ENCODE measurements at regions not wholly inside any gene's neighbourhood (a gene's known extent, or its start where the extent isn't known, plus 50 kb on each side); places are given as distances from the start of the nearest gene placed in this dataset.

GRCh38 chr11:15901790-15902189 lies 454.6 kb downstream of the SOX6 start:
- Mint-ChIP-seq H3K36me3 (no peaks in the 10 kb centered on the region), H3K4me1 (ENCODE audit: unreplicated experiment) (peaks cover 12% of the 10 kb centered on the region), H3K9me3 (peaks cover 4% of the 10 kb centered on the region), H3K4me3 (no peak overlapping the region), H3K27me3 (peaks cover 5% of the 10 kb centered on the region), H3K27ac (no peak overlapping the region)
- no peak for DNase-seq (ENCODE audit: extremely low spot score, unreplicated experiment)
- no peak for TF ChIP-seq CTCF (conservative IDR thresholded peaks at IDR 0.05)

- Mint-ChIP-seq H3K27ac (no peak overlapping the region), H3K4me1 (ENCODE audit: unreplicated experiment) (peaks cover 12% of the 10 kb centered on the region), H3K9me3 (peaks cover 4% of the 10 kb centered on the region), H3K36me3 (no peaks in the 10 kb centered on the region), H3K4me3 (no peak overlapping the region), H3K27me3 (peaks cover 5% of the 10 kb centered on the region)
- no peak for TF ChIP-seq CTCF (conservative IDR thresholded peaks at IDR 0.05)
- DNase-seq (ENCODE audit: extremely low spot score, unreplicated experiment): no peak
Observed at GRCh38 chr11:15903246-15903645, 453.1 kb downstream of the SOX6 start.

GRCh38 chr11:15905366-15906104 lies 450.8 kb downstream of the SOX6 start:
- H3K27ac Mint-ChIP-seq: no peak overlapping the region
- H3K36me3 Mint-ChIP-seq: no peaks in the 10 kb centered on the region

GRCh38 chr11:15906481-15907035 lies 449.8 kb downstream of the SOX6 start:
- DNase-seq (ENCODE audit: extremely low spot score, unreplicated experiment): no peak
- H3K4me3 Mint-ChIP-seq: no peak overlapping the region
- H3K27me3 Mint-ChIP-seq: peaks cover 4% of the 10 kb centered on the region
- H3K4me1 Mint-ChIP-seq (ENCODE audit: unreplicated experiment): peaks cover 18% of the 10 kb centered on the region
- H3K27ac Mint-ChIP-seq: no peak overlapping the region
- no peak for TF ChIP-seq CTCF (conservative IDR thresholded peaks at IDR 0.05)
- peaks cover 4% of the 10 kb centered on the region for H3K9me3 Mint-ChIP-seq
- H3K36me3 Mint-ChIP-seq: no peaks in the 10 kb centered on the region

More at GRCh38 chr11:15905366-15906104, 450.8 kb downstream of the SOX6 start:
- no peak for TF ChIP-seq CTCF (conservative IDR thresholded peaks at IDR 0.05)
- Mint-ChIP-seq H3K4me3 (no peak overlapping the region), H3K9me3 (peaks cover 4% of the 10 kb centered on the region), H3K4me1 (ENCODE audit: unreplicated experiment) (peaks cover 12% of the 10 kb centered on the region), H3K27me3 (no peaks in the 10 kb centered on the region)
- DNase-seq (ENCODE audit: extremely low spot score, unreplicated experiment): no peak

GRCh38 chr11:15907806-15908205 lies 448.5 kb downstream of the SOX6 start:
- Mint-ChIP-seq H3K4me1 (ENCODE audit: unreplicated experiment) (peaks cover 10% of the 10 kb centered on the region), H3K9me3 (peaks cover 4% of the 10 kb centered on the region), H3K27me3 (peaks cover 6% of the 10 kb centered on the region), H3K4me3 (no peak overlapping the region), H3K36me3 (no peaks in the 10 kb centered on the region), H3K27ac (no peak overlapping the region)
- no peak for TF ChIP-seq CTCF (conservative IDR thresholded peaks at IDR 0.05)
- DNase-seq (ENCODE audit: extremely low spot score, unreplicated experiment): no peak

All from type B pancreatic cell (in vitro differentiated cells).